DND-41 (cell line): ENCODE measurements at regions not wholly inside any gene's neighbourhood (a gene's known extent, or its start where the extent isn't known, plus 50 kb on each side); places are given as distances from the start of the nearest gene placed in this dataset.

Experiments
- ATAC-seq: fragments of 200-7000 bp; cut with Tn5 transposase; 3 replicates; pipeline ENCODE4 v1.9.1; 2021; ENCODE audit warnings: low read depth; ENCODE audit not compliant: insufficient read depth
- DNase-seq: peaks from one replicate; pipeline ENCODE4 v3.0.0-alpha.2; 2020
- H2AFZ ChIP-seq: 2 replicates; pipeline ENCODE4 v1.6.0; 2012; ENCODE audit warnings: low read depth, low read length
- H3K27ac ChIP-seq: 2 replicates; pipeline ENCODE4 v1.5.1; 2012; ENCODE audit warnings: low read length, inconsistent platforms
- H3K27me3 ChIP-seq: fragments of 200-600 bp; sonication (generic); 2 replicates; pipeline ENCODE4 v1.6.0; 2012; ENCODE audit warnings: low read length, mild to moderate bottlenecking, inconsistent platforms; ENCODE audit not compliant: insufficient read depth, poor library complexity
- H3K36me3 ChIP-seq: 2 replicates; pipeline ENCODE4 v1.5.1; 2012; ENCODE audit warnings: low read length, inconsistent platforms; ENCODE audit not compliant: insufficient read depth
- H3K4me1 ChIP-seq: 2 replicates; pipeline ENCODE4 v1.5.1; 2012; ENCODE audit warnings: mild to moderate bottlenecking, low read length; ENCODE audit not compliant: insufficient read depth
- H3K4me2 ChIP-seq: 2 replicates; pipeline ENCODE4 v1.6.0; 2012; ENCODE audit warnings: mild to moderate bottlenecking, moderate library complexity, low read length, inconsistent platforms; ENCODE audit not compliant: insufficient read depth
- H3K4me3 ChIP-seq, 2 experiments: fragments of 200-600 bp in 1 of 2; shearing (Covaris generic) in 1 of 2; 2 replicates each; pipeline ENCODE4 v1.5.1; 2012 to 2016; ENCODE audit warnings: inconsistent platforms in 2 of 2, low read length in 2 of 2, mild to moderate bottlenecking in 2 of 2, low read depth in 1 of 2, moderate library complexity in 1 of 2
- H3K79me2 ChIP-seq: 2 replicates; pipeline ENCODE4 v1.6.0; 2012; ENCODE audit warnings: low read length, inconsistent platforms; ENCODE audit not compliant: insufficient read depth
- H3K9ac ChIP-seq: 2 replicates; pipeline ENCODE4 v1.6.0; 2012; ENCODE audit warnings: low read depth, mild to moderate bottlenecking, inconsistent platforms, low read length, moderate library complexity
- H3K9me3 ChIP-seq: 2 replicates; pipeline ENCODE4 v1.5.1; 2012; ENCODE audit warnings: low read length, moderate library complexity, mild to moderate bottlenecking, inconsistent platforms; ENCODE audit not compliant: insufficient read depth, severe bottlenecking
- H4K20me1 ChIP-seq: 2 replicates; pipeline ENCODE4 v1.6.0; 2012; ENCODE audit warnings: low read length; ENCODE audit not compliant: insufficient read depth
- CTCF ChIP-seq: IDR thresholded peaks from 2 replicates; pipeline ENCODE4 v1.5.1; 2012; ENCODE audit warnings: borderline replicate concordance, low read length, moderate library complexity, mild to moderate bottlenecking; ENCODE audit not compliant: poor library complexity, severe bottlenecking; ENCODE audit errors: extremely low read depth
- EZH2 ChIP-seq: IDR thresholded peaks from 3 replicates; pipeline ENCODE4 v1.6.1; 2012; ENCODE audit warnings: borderline replicate concordance, low read depth, mild to moderate bottlenecking, moderate library complexity, low read length, inconsistent platforms; ENCODE audit not compliant: severe bottlenecking

- Histone ChIP-seq H3K9ac (peak overlapping the region; percentile 41; the same call in 1 of the 2 replicates), H3K4me3 (peak overlapping the region; percentile 27 to 62; a peak in 3 of 4 replicates)
Measured at GRCh38 chr1:98045211-98045766, 124.5 kb upstream of the DPYD start.

GRCh38 chr1:98044766-98045165 is 123.9 kb upstream of the DPYD start:
- TF ChIP-seq CTCF: no peak
- TF ChIP-seq EZH2: no peak
- DNase-seq (no peak), ATAC-seq (no peak)
- H3K4me3 ChIP-seq: no peak overlapping the region; a peak in 1 of 4 replicates
- peaks cover 22% of the 10 kb centered on the region for H3K4me1 ChIP-seq
- H2AFZ ChIP-seq: no peak overlapping the region
- H3K4me2 ChIP-seq: peak overlapping the region; percentile 70; the same call in 1 of the 2 replicates
- H3K9ac ChIP-seq: 0 out of 2 replicates have a peak overlapping the region, but pooled peaks have one; percentile 41
- no peak overlapping the region for H3K27ac ChIP-seq
- H3K36me3 ChIP-seq: no peaks in the 10 kb centered on the region
- H3K9me3 ChIP-seq: no peaks in the 10 kb centered on the region
- H3K79me2 ChIP-seq: no peaks in the 10 kb centered on the region
- no peaks in the 10 kb centered on the region for H4K20me1 ChIP-seq
- H3K27me3 ChIP-seq: peaks cover 6% of the 10 kb centered on the region

More at GRCh38 chr1:98045211-98045766, 124.5 kb upstream of the DPYD start:
- no peak for TF ChIP-seq CTCF
- no peak for TF ChIP-seq EZH2
- H3K79me2 ChIP-seq: no peaks in the 10 kb centered on the region
- H3K27ac ChIP-seq: no peak overlapping the region
- peak overlapping the region; percentile 70 for H3K4me2 ChIP-seq
- peak overlapping the region; percentile 43; the same call in 1 of the 2 replicates for H2AFZ ChIP-seq
- peaks cover 22% of the 10 kb centered on the region for H3K4me1 ChIP-seq
- ATAC-seq (peak; percentile 7; the same call in 1 of the 3 replicates), DNase-seq (no peak)
- no peaks in the 10 kb centered on the region for H4K20me1 ChIP-seq
- peaks cover 6% of the 10 kb centered on the region for H3K27me3 ChIP-seq
- no peaks in the 10 kb centered on the region for H3K9me3 ChIP-seq
- H3K36me3 ChIP-seq: no peaks in the 10 kb centered on the region

GRCh38 chr1:98044071-98044697 is 123.3 kb upstream of the DPYD start:
- Histone ChIP-seq H3K4me1 (peaks cover 22% of the 10 kb centered on the region), H3K9ac (no peak overlapping the region), H3K79me2 (no peaks in the 10 kb centered on the region), H3K36me3 (no peaks in the 10 kb centered on the region), H3K9me3 (no peaks in the 10 kb centered on the region), H3K4me2 (no peak overlapping the region), H3K4me3 (no peak overlapping the region), H3K27ac (no peak overlapping the region), H4K20me1 (no peaks in the 10 kb centered on the region), H2AFZ (no peak overlapping the region), H3K27me3 (peaks cover 6% of the 10 kb centered on the region)
- TF ChIP-seq CTCF (no peak), EZH2 (no peak)
- ATAC-seq: no peak
- no peak for DNase-seq
